Smooth muscle cell (in vitro differentiated cells): ENCODE measurements at regions not wholly inside any gene's neighbourhood (a gene's known extent, or its start where the extent isn't known, plus 50 kb on each side); places are given as distances from the start of the nearest gene placed in this dataset.

Experiments
- DNase-seq: peaks from one replicate; lab custom pipeline; 2025; ENCODE audit not compliant: unreplicated experiment; lab: John Stamatoyannopoulos, UW
- H2AFZ ChIP-seq: fragments of 200-600 bp; sonication (generic); 2 replicates; pipeline ENCODE4 v1.6.0; 2016; ENCODE audit warnings: antibody characterized with exemption, low read depth, mild to moderate bottlenecking
- H3F3A ChIP-seq: fragments of 200-600 bp; sonication (generic); 2 replicates; pipeline ENCODE4 v1.6.0; 2017; ENCODE audit warnings: antibody characterized with exemption, low read depth
- H3K27ac ChIP-seq: fragments of 200-600 bp; sonication (generic); 2 replicates; pipeline ENCODE4 v1.5.1; 2016; ENCODE audit warnings: low read depth, mild to moderate bottlenecking
- H3K27me3 ChIP-seq: fragments of 200-600 bp; sonication (generic); 2 replicates; pipeline ENCODE4 v1.6.1; 2016; ENCODE audit warnings: low read depth, mild to moderate bottlenecking
- H3K36me3 ChIP-seq: fragments of 200-600 bp; sonication (generic); 2 replicates; pipeline ENCODE4 v1.5.1; 2016; ENCODE audit warnings: low read depth
- H3K4me1 ChIP-seq: fragments of 200-600 bp; sonication (generic); 2 replicates; pipeline ENCODE4 v1.5.1; 2016; ENCODE audit warnings: low read depth
- H3K4me2 ChIP-seq: fragments of 200-600 bp; sonication (generic); 2 replicates; pipeline ENCODE4 v1.6.0; 2016; ENCODE audit warnings: mild to moderate bottlenecking
- H3K4me3 ChIP-seq: fragments of 200-600 bp; sonication (generic); 2 replicates; pipeline ENCODE4 v1.5.1; 2016; ENCODE audit warnings: mild to moderate bottlenecking
- H3K79me2 ChIP-seq: fragments of 200-600 bp; sonication (generic); 2 replicates; pipeline ENCODE4 v1.6.0; 2016; ENCODE audit warnings: low read depth, mild to moderate bottlenecking
- H3K9ac ChIP-seq: fragments of 200-600 bp; sonication (generic); 2 replicates; pipeline ENCODE4 v1.6.0; 2016; ENCODE audit warnings: low read depth
- H3K9me3 ChIP-seq: fragments of 200-600 bp; sonication (generic); replicated peaks from 2 replicates; pipeline ENCODE4 v1.5.1; 2016; ENCODE audit warnings: low read depth
- H4K20me1 ChIP-seq: fragments of 200-600 bp; sonication (generic); 2 replicates; pipeline ENCODE4 v1.6.0; 2016; ENCODE audit warnings: low read depth
- CTCF ChIP-seq: fragments of 200-600 bp; sonication (generic); IDR thresholded peaks from 2 replicates; pipeline ENCODE4 v1.5.1; 2017; ENCODE audit warnings: borderline replicate concordance, mild to moderate bottlenecking, antibody characterized with exemption; ENCODE audit not compliant: insufficient read depth, poor library complexity, severe bottlenecking
- WGBS: methylation state at CpG from one replicate; pipeline ENCODE4 v1.1.7; 2016; ENCODE audit warnings: low lambda C conversion rate; 5-methylcytosine and 5-hydroxymethylcytosine counted together

- Histone ChIP-seq H3K4me1 (peaks cover 15% of the 10 kb centered on the region), H3K27ac (no peak overlapping the region), H2AFZ (no peak overlapping the region), H3K4me2 (no peak overlapping the region), H3F3A (peaks cover 20% of the 10 kb centered on the region), H3K9ac (no peak overlapping the region), H3K4me3 (no peak overlapping the region), H3K9me3 (no peaks in the 10 kb centered on the region), H3K27me3 (no peaks in the 10 kb centered on the region), H4K20me1 (no peaks in the 10 kb centered on the region), H3K36me3 (no peaks in the 10 kb centered on the region), H3K79me2 (no peaks in the 10 kb centered on the region)
- no peak for TF ChIP-seq CTCF
- 96% methylated on average over 6 of the region's 6 CpGs for WGBS
- DNase-seq: no peak
These were observed 386.2 kb upstream of the TNP1 start for GRCh38 chr2:217246108-217246507.

DNA sequence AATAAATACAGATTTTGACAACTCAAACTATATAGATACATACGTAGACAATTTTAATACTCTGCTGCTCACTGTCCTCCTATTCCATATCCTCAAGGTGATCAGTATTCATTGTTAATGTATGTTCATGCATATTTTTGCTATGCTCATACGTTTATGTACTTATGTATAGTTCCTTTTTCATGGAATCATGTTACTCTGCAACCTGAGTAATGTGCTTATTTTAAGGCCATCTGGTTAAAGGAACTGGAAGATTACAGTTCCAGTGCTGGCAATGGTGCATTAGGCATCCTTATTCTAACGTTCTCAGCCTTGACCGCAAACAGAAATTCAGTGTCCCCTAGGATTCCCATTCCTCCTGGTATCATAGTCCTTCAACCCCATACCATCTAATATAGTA is 385.0 kb upstream of the TNP1 start:
- no peak overlapping the region for H3K9ac ChIP-seq
- H2AFZ ChIP-seq: no peak overlapping the region
- H3K4me1 ChIP-seq: peaks cover 7% of the 10 kb centered on the region
- no peak overlapping the region for H3K4me3 ChIP-seq
- H3K9me3 ChIP-seq: no peaks in the 10 kb centered on the region
- no peak overlapping the region for H3K27ac ChIP-seq
- TF ChIP-seq CTCF: no peak
- no peaks in the 10 kb centered on the region for H3K36me3 ChIP-seq
- 75% methylated on average over 4 of the region's 4 CpGs for WGBS
- H3K4me2 ChIP-seq: no peak overlapping the region
- no peaks in the 10 kb centered on the region for H4K20me1 ChIP-seq
- DNase-seq: no peak
- peaks cover 10% of the 10 kb centered on the region for H3F3A ChIP-seq
- H3K27me3 ChIP-seq: no peaks in the 10 kb centered on the region
- no peaks in the 10 kb centered on the region for H3K79me2 ChIP-seq

GRCh38 chr2:217242947-217243346 is 383.1 kb upstream of the TNP1 start:
- WGBS: 63% methylated on average over 3 of the region's 3 CpGs
- Histone ChIP-seq H3K9ac (no peak overlapping the region), H3K4me1 (peaks cover 7% of the 10 kb centered on the region), H3K36me3 (no peaks in the 10 kb centered on the region), H3F3A (no peaks in the 10 kb centered on the region), H3K27ac (no peak overlapping the region), H3K79me2 (no peaks in the 10 kb centered on the region), H2AFZ (no peak overlapping the region), H3K4me3 (no peak overlapping the region), H4K20me1 (no peaks in the 10 kb centered on the region), H3K4me2 (no peak overlapping the region), H3K9me3 (no peaks in the 10 kb centered on the region), H3K27me3 (no peaks in the 10 kb centered on the region)
- no peak for TF ChIP-seq CTCF
- DNase-seq: no peak

DNA sequence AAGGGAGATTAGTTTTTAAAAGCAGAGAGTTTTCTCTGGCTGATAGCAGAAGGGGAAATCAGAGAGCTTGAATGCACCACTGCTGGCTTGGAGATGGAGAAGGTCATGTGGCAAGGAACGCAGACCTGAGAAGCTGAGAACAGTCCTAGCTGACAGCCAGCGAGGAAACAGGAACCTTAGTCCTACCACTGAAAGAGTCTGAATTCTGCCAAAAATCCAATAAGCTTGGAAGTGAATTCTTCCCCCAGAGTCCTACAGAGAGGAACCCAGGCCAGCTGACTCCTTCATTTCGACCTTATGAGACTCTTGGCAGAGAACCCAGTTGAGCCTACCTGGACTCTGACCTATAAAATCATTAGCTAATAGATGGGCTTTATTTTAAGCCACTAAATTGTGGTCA is 371.9 kb upstream of the TNP1 start:
- no peaks in the 10 kb centered on the region for H4K20me1 ChIP-seq
- H3K4me1 ChIP-seq: no peaks in the 10 kb centered on the region
- H2AFZ ChIP-seq: no peak overlapping the region
- TF ChIP-seq CTCF: no peak
- H3K9ac ChIP-seq: no peak overlapping the region
- no peaks in the 10 kb centered on the region for H3K36me3 ChIP-seq
- H3K4me3 ChIP-seq: no peak overlapping the region
- no peak overlapping the region for H3K27ac ChIP-seq
- DNase-seq: no peak
- 97% methylated on average over 3 of the region's 3 CpGs for WGBS
- peaks cover 3% of the 10 kb centered on the region for H3K9me3 ChIP-seq
- no peaks in the 10 kb centered on the region for H3K79me2 ChIP-seq
- no peaks in the 10 kb centered on the region for H3K27me3 ChIP-seq
- H3F3A ChIP-seq: no peaks in the 10 kb centered on the region
- no peak overlapping the region for H3K4me2 ChIP-seq
